ENCODE measurements at regions not wholly inside any gene's neighbourhood (a gene's known extent, or its start where the extent isn't known, plus 50 kb on each side); places are given as distances from the start of the nearest gene placed in this dataset.
A peak's percentile ranks its signal among the peaks of the same experiment; 100 is the strongest.

- H3K4me3 ChIP-seq (replicated peaks; ENCODE audit: low read depth, low read length): no peak overlapping the region
- no peak for DNase-seq (ENCODE audit: low read depth)
- no peak for TF ChIP-seq CTCF (IDR thresholded peaks at IDR 0.05; ENCODE audit: low read length, missing control alignments)
These were observed 245.7 kb downstream of the COL4A1 start for GRCh38 chr13:110061270-110061669.

- no peak overlapping the region for H3K4me3 ChIP-seq (replicated peaks; ENCODE audit: low read depth, low read length)
- no peak for DNase-seq (ENCODE audit: low read depth)
- no peak for TF ChIP-seq CTCF (IDR thresholded peaks at IDR 0.05; ENCODE audit: low read length, missing control alignments)
These were observed 249.9 kb downstream of the COL4A1 start for GRCh38 chr13:110057052-110057451.

- H3K4me3 ChIP-seq (replicated peaks; ENCODE audit: low read depth, low read length): no peak overlapping the region
- TF ChIP-seq CTCF (IDR thresholded peaks at IDR 0.05; ENCODE audit: low read length, missing control alignments): no peak
- no peak for DNase-seq (ENCODE audit: low read depth)
These were observed 250.3 kb downstream of the COL4A1 start for GRCh38 chr13:110056640-110057039.

- TF ChIP-seq CTCF (IDR thresholded peaks at IDR 0.05; ENCODE audit: low read length, missing control alignments): no peak
- no peak for DNase-seq (ENCODE audit: low read depth)
- no peak overlapping the region for H3K4me3 ChIP-seq (replicated peaks; ENCODE audit: low read depth, low read length)
These were observed 251.9 kb downstream of the COL4A1 start for GRCh38 chr13:110055089-110055488.

- H3K4me3 ChIP-seq (replicated peaks; ENCODE audit: low read depth, low read length): no peak overlapping the region
- TF ChIP-seq CTCF (IDR thresholded peaks at IDR 0.05; ENCODE audit: low read length, missing control alignments): no peak
These were observed 252.9 kb downstream of the COL4A1 start for GRCh38 chr13:110054041-110054440.

GRCh38 chr13:110047496-110047895, 259.5 kb downstream of the COL4A1 start:
- DNase-seq (ENCODE audit: low read depth): peak; percentile 98
- no peak overlapping the region for H3K4me3 ChIP-seq (replicated peaks; ENCODE audit: low read depth, low read length)

More at GRCh38 chr13:110054041-110054440, 252.9 kb downstream of the COL4A1 start:
- DNase-seq (ENCODE audit: low read depth): no peak

More at GRCh38 chr13:110047496-110047895, 259.5 kb downstream of the COL4A1 start:
- no peak for TF ChIP-seq CTCF (IDR thresholded peaks at IDR 0.05; ENCODE audit: low read length, missing control alignments)
